Gastroesophageal sphincter (tissue), 4 donors: ENCODE measurements at regions not wholly inside any gene's neighbourhood (a gene's known extent, or its start where the extent isn't known, plus 50 kb on each side); places are given as distances from the start of the nearest gene placed in this dataset.
A peak's percentile ranks its signal among the peaks of the same experiment; 100 is the strongest.

ENCODE experiments used
- ATAC-seq: fragments of 150-250 bp; one replicate; pipeline ENCODE4 v1.9.1; 2016; ENCODE audit warnings: mild to moderate bottlenecking, moderate library complexity
- H3K27ac ChIP-seq, 4 donors: fragments of 200-600 bp; sonication (generic) in 3 of 4; 1 replicate in 3 of 4; 2 replicates in 1 of 4; pipeline ENCODE4 v1.5.1; 2016 to 2019
- H3K27me3 ChIP-seq: fragments of 200-600 bp; sonication (generic); one replicate; pipeline ENCODE4 v1.5.1; 2019
- H3K36me3 ChIP-seq, 2 donors: fragments of 200-600 bp; sonication (generic); one replicate each; pipeline ENCODE4 v1.5.1; 2019; ENCODE audit warnings: control low read depth in 1 of 2
- H3K4me1 ChIP-seq, 3 donors: fragments of 200-600 bp; sonication (generic); 1 replicate in 2 of 3; 2 replicates in 1 of 3; pipeline ENCODE4 v1.5.1; 2016 to 2019; ENCODE audit warnings: control low read depth in 2 of 3
- H3K4me3 ChIP-seq, 2 donors: fragments of 200-600 bp; sonication (generic); one replicate each; pipeline ENCODE4 v1.5.1; 2019; ENCODE audit warnings: mild to moderate bottlenecking in 1 of 2, moderate library complexity in 1 of 2
- H3K9me3 ChIP-seq, 3 donors: fragments of 200-600 bp; sonication (generic); one replicate each; pipeline ENCODE4 v1.5.1; 2017 to 2019; ENCODE audit warnings: control low read depth in 2 of 3
- CTCF ChIP-seq, 4 experiments: fragments of 200-600 bp in 2 of 4; fragments of 450-650 bp in 2 of 4; sonication (generic) in 1 of 4; IDR thresholded peaks; one replicate each; pipeline ENCODE4 v1.5.1; 2017 to 2019; ENCODE audit warnings: antibody characterized with exemption in 4 of 4, mild to moderate bottlenecking in 2 of 4, moderate library complexity in 2 of 4
- EP300 ChIP-seq: sonication (generic); formaldehyde crosslinking; IDR thresholded peaks from one replicate; pipeline ENCODE4 v1.6.1; 2017; ENCODE audit warnings: antibody characterized with exemption, mild to moderate bottlenecking
- POLR2A ChIP-seq, 2 donors: fragments of 450-650 bp; IDR thresholded peaks; one replicate each; pipeline ENCODE4 v1.6.1; 2017; ENCODE audit warnings: antibody characterized with exemption in 2 of 2, mild to moderate bottlenecking in 2 of 2, moderate library complexity in 1 of 2
- POLR2AphosphoS5 ChIP-seq: sonication (generic); formaldehyde crosslinking; IDR thresholded peaks from one replicate; pipeline ENCODE4 v1.6.1; 2017; ENCODE audit warnings: antibody characterized with exemption
- WGBS, 2 donors: methylation state at CpG; one replicate each; pipeline ENCODE4 v1.1.5; 2018; ENCODE audit warnings: low coverage in 1 of 2; 5-methylcytosine and 5-hydroxymethylcytosine counted together

GRCh38 chr17:68804777-68805520, 150.2 kb downstream of the ABCA8 start:
- TF ChIP-seq POLR2A (IDR thresholded peaks at IDR 0.05) (no peak), POLR2AphosphoS5 (no peak), EP300 (no peak), CTCF (IDR thresholded peaks at IDR 0.05) (no peak)
- Histone ChIP-seq H3K27ac (no peak overlapping the region), H3K9me3 (no peaks in the 10 kb centered on the region), H3K4me1 (peaks cover 0 to 6% (median 0%) of the 10 kb centered on the region in 3 donors), H3K27me3 (no peaks in the 10 kb centered on the region), H3K36me3 (no peaks in the 10 kb centered on the region), H3K4me3 (no peak overlapping the region)
- WGBS, 2 donors: 80 to 94% methylated on average over 1 of the region's 1 CpG
- no peak for ATAC-seq

DNA sequence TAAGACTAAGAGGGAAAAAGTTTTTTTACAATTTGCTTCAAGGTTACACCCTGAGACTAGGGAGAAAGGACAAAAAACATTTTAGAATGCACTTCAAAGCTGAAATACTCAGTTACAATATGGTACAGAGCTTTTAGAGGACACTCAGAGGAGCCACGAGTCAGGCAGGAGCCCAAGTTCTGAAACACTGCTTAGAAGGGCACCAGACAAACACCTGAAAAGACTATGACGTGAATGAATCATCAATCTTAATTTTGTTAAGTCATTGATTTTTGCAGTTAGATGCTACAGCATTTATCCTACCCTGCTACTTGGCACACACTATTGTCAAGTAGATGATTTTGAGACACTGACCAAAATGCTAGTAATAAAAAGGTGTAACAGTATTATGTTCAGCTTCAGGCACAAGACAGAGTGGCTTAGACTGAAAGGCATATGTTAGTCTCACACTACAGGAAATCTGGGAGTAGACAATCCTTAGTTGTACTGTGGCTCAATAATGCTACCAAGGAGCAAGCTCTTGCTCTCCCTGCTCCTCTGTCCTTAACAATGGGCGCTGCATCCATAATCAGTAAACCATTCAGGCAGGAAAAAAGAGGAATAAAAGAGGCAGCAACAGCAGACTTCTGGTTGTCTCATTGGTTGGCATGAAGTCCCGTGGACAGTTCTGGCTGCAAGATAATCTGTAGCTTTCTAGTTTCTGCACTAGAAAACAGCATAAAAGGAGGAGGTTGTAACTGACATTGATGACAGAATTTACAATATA, 151.8 kb downstream of the ABCA8 start:
- H3K4me1 ChIP-seq: no peaks in the 10 kb centered on the region
- no peaks in the 10 kb centered on the region for H3K9me3 ChIP-seq
- WGBS, 2 donors: 48 to 78% methylated on average over 4 of the region's 4 CpGs
- no peak overlapping the region for H3K27ac ChIP-seq
- H3K27me3 ChIP-seq: no peaks in the 10 kb centered on the region
- no peak for ATAC-seq
- no peaks in the 10 kb centered on the region for H3K36me3 ChIP-seq
- no peak for TF ChIP-seq POLR2AphosphoS5
- TF ChIP-seq POLR2A (IDR thresholded peaks at IDR 0.05): no peak
- no peak for TF ChIP-seq EP300
- TF ChIP-seq CTCF (IDR thresholded peaks at IDR 0.05): no peak
- H3K4me3 ChIP-seq: no peak overlapping the region

- no peak for ATAC-seq
These were observed 153.6 kb downstream of the ABCA8 start for GRCh38 chr17:68801335-68802247.

DNA sequence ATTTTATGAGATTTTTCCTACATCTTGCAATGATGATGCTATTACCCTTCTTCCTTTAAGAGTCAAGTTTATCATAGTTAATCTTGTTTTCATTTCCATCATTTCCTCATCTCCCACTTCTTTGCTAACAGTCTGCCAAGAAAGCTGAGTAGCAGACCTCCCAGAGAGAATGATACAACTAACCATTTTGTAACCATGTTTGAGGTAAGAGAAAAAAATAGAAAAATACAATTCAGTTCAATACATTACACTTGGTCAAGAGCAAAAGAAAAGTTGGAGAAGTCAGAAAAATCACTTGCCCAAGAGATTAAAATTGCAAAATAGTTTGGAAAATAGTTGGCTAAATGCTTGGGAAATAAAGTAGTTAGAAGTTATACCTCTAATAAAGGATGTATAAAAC, 154.4 kb downstream of the ABCA8 start:
- H3K36me3 ChIP-seq: no peaks in the 10 kb centered on the region
- no peak overlapping the region for H3K27ac ChIP-seq
- H3K4me1 ChIP-seq: no peaks in the 10 kb centered on the region
- no peak for TF ChIP-seq POLR2A (IDR thresholded peaks at IDR 0.05)
- TF ChIP-seq EP300: no peak
- TF ChIP-seq POLR2AphosphoS5: no peak
- no peak for TF ChIP-seq CTCF (IDR thresholded peaks at IDR 0.05)
- H3K4me3 ChIP-seq: no peak overlapping the region
- H3K27me3 ChIP-seq: no peaks in the 10 kb centered on the region
- H3K9me3 ChIP-seq: no peaks in the 10 kb centered on the region
- peak; percentile 62 for ATAC-seq

More at GRCh38 chr17:68801335-68802247, 153.6 kb downstream of the ABCA8 start:
- Histone ChIP-seq H3K4me3 (no peak overlapping the region), H3K9me3 (no peaks in the 10 kb centered on the region), H3K4me1 (no peaks in the 10 kb centered on the region), H3K27me3 (no peaks in the 10 kb centered on the region), H3K27ac (no peak overlapping the region), H3K36me3 (no peaks in the 10 kb centered on the region)
- 69 to 91% methylated on average over 5 to 6 of the region's 9 CpGs for WGBS, 2 donors
- TF ChIP-seq CTCF (IDR thresholded peaks at IDR 0.05) (no peak), POLR2AphosphoS5 (no peak), EP300 (no peak), POLR2A (IDR thresholded peaks at IDR 0.05) (no peak)
